HepG2 (cell line): ENCODE measurements at regions not wholly inside any gene's neighbourhood (a gene's known extent, or its start where the extent isn't known, plus 50 kb on each side); places are given as distances from the start of the nearest gene placed in this dataset.

Experiments
- ATAC-seq: fragments of 200-7000 bp; cut with Tn5 transposase; 3 replicates; pipeline ENCODE4 v1.9.1; 2020; ENCODE audit warnings: mild to moderate bottlenecking, moderate library complexity
- BruUV-seq: library from RNA; stranded (reverse); fragments of 400-500 nt; replicated peaks from 2 replicates; lab custom pipeline; 2021; lab: Mats Ljungman, UMichigan
- CTCF ChIA-PET: fragments of 300-600 bp; formaldehyde crosslinking; extraction: SDS; loops from one replicate; lab custom pipeline; 2021; ENCODE audit warnings: low total read pairs, inconsistent platforms, low intra/inter-chr PET ratio; lab: Yijun Ruan, JAX
- POLR2A ChIA-PET: fragments of 350-600 bp; sonication (Branson Sonifier 250); formaldehyde crosslinking; loops from one replicate; lab custom pipeline; 2020; ENCODE audit warnings: antibody characterized with exemption, inconsistent platforms; lab: Yijun Ruan, JAX
- DNase-seq: peaks from one replicate; pipeline ENCODE4 v3.0.0-alpha.2; 2015; ENCODE audit warnings: low spot score
- FAIRE-seq: peaks from 3 replicates; lab custom pipeline; 2011; peaks lifted over from hg19 to GRCh38; lab: Jason Lieb, UNC
- H2AFZ ChIP-seq: one replicate; pipeline ENCODE4 v1.6.1; 2011; ENCODE audit warnings: low read length, inconsistent platforms
- H3K27ac ChIP-seq: fragments of 300-600 bp; 3 replicates; pipeline ENCODE4 v1.8.0; 2011; ENCODE audit warnings: mixed run types, mild to moderate bottlenecking, mixed read lengths, low read length, inconsistent platforms; ENCODE audit not compliant: insufficient read depth; ENCODE audit errors: extremely low read length
- H3K27me3 ChIP-seq, 2 experiments: fragments of 200-600 bp in 1 of 2; 2 replicates in 1 of 2; 3 replicates in 1 of 2; pipeline versions ENCODE4 v1.6.0 to v1.8.0; 2011; ENCODE audit warnings: low read length in 2 of 2, mild to moderate bottlenecking in 2 of 2, moderate library complexity in 2 of 2, inconsistent platforms in 1 of 2; ENCODE audit not compliant: insufficient read depth in 2 of 2, control insufficient read depth in 1 of 2
- H3K36me3 ChIP-seq, 2 experiments: fragments of 200-600 bp in 1 of 2; replicated peaks in 1 of 2; 2 replicates in 1 of 2; 3 replicates in 1 of 2; pipeline versions ENCODE4 v1.5.1 to v1.8.0; 2011; ENCODE audit warnings: low read length in 2 of 2, inconsistent platforms in 1 of 2; ENCODE audit not compliant: insufficient read depth in 2 of 2, control insufficient read depth in 1 of 2
- H3K4me1 ChIP-seq: 2 replicates; pipeline ENCODE4 v1.5.1; 2012; ENCODE audit warnings: low read length, inconsistent platforms; ENCODE audit not compliant: insufficient read depth
- H3K4me2 ChIP-seq: 2 replicates; pipeline ENCODE4 v1.6.0; 2011; ENCODE audit warnings: low read depth, low read length, inconsistent platforms
- H3K4me3 ChIP-seq, 3 experiments: fragments of 200-600 bp in 1 of 3; sonication (generic), shearing (Covaris generic) in 1 of 3; replicated peaks in 1 of 3; 2 replicates each; pipeline ENCODE4 v1.5.1; 2011 to 2016; ENCODE audit warnings: low read length in 3 of 3, inconsistent platforms in 2 of 3, low read depth in 2 of 3, mild to moderate bottlenecking in 2 of 3, control low read depth in 1 of 3, mixed read lengths in 1 of 3; ENCODE audit not compliant: insufficient read depth in 1 of 3
- H3K79me2 ChIP-seq: one replicate; pipeline ENCODE4 v1.6.1; 2011; ENCODE audit warnings: low read length, inconsistent platforms; ENCODE audit not compliant: insufficient read depth
- H3K9ac ChIP-seq: 2 replicates; pipeline ENCODE4 v1.6.0; 2011; ENCODE audit warnings: mild to moderate bottlenecking, low read depth, low read length, inconsistent platforms; ENCODE audit not compliant: insufficient read depth
- H3K9me3 ChIP-seq: 2 replicates; pipeline ENCODE4 v1.5.1; 2012; ENCODE audit warnings: mild to moderate bottlenecking, low read length
- H4K20me1 ChIP-seq: 2 replicates; pipeline ENCODE4 v1.6.0; 2011; ENCODE audit warnings: inconsistent platforms, mild to moderate bottlenecking, low read length, moderate library complexity; ENCODE audit not compliant: insufficient read depth
- AFF4 ChIP-seq: sonication (generic); formaldehyde crosslinking; IDR thresholded peaks from 2 replicates; pipeline ENCODE4 v1.4.0; 2020; ENCODE audit warnings: missing genetic modification reagents
- GFI1 ChIP-seq: sonication (generic); formaldehyde crosslinking; IDR thresholded peaks from 2 replicates; pipeline ENCODE4 v1.5.0; 2020; ENCODE audit warnings: missing genetic modification reagents, mild to moderate bottlenecking, borderline replicate concordance
- KAT7 ChIP-seq: IDR thresholded peaks from 2 replicates; pipeline ENCODE4 v1.6.1; 2018; ENCODE audit warnings: borderline replicate concordance, missing compliant biosample characterization
- KAT8 ChIP-seq: IDR thresholded peaks from 2 replicates; pipeline ENCODE4 v1.6.1; 2016; ENCODE audit warnings: missing genetic modification reagents, missing compliant biosample characterization
- KLF12 ChIP-seq: sonication (generic); formaldehyde crosslinking; IDR thresholded peaks from 2 replicates; pipeline ENCODE4 v1.4.0; 2020; ENCODE audit warnings: missing genetic modification reagents, borderline replicate concordance
- KLF15 ChIP-seq: sonication (generic); formaldehyde crosslinking; IDR thresholded peaks from 2 replicates; pipeline ENCODE4 v1.8.1; 2023; ENCODE audit warnings: borderline replicate concordance, mild to moderate bottlenecking, inconsistent platforms, missing genetic modification reagents, mixed read lengths
- MAFF ChIP-seq: IDR thresholded peaks from 2 replicates; pipeline ENCODE4 v1.6.1; 2011; ENCODE audit warnings: low read depth, low read length, improper control_type of control experiment
- MEIS2 ChIP-seq: sonication (generic); formaldehyde crosslinking; IDR thresholded peaks from 2 replicates; pipeline ENCODE4 v1.9.0; 2021; ENCODE audit warnings: mild to moderate bottlenecking, missing genetic modification reagents
- NR3C1 ChIP-seq: sonication (generic); formaldehyde crosslinking; IDR thresholded peaks from 2 replicates; pipeline ENCODE4 v1.4.0; 2020; ENCODE audit warnings: missing genetic modification reagents
- PHF21A ChIP-seq: sonication (generic); formaldehyde crosslinking; IDR thresholded peaks from 2 replicates; pipeline ENCODE4 v1.5.0; 2020; ENCODE audit warnings: mild to moderate bottlenecking, missing genetic modification reagents
- POLR2AphosphoS5 ChIP-seq: IDR thresholded peaks from 2 replicates; pipeline ENCODE4 v1.6.1; 2012; ENCODE audit warnings: low read depth, low read length
- RBM22 ChIP-seq: fragments of 200-400 bp; formaldehyde crosslinking; optimal IDR thresholded peaks from 2 replicates; pipeline ENCODE3; 2017; ENCODE audit warnings: mild to moderate bottlenecking, low read length, moderate library complexity
- XBP1 ChIP-seq: sonication (generic); formaldehyde crosslinking; IDR thresholded peaks from 2 replicates; pipeline ENCODE4 v1.5.0; 2020; ENCODE audit warnings: missing genetic modification reagents
- ZNF432 ChIP-seq: sonication (generic); formaldehyde crosslinking; IDR thresholded peaks from 2 replicates; pipeline ENCODE4 v1.5.0; 2020; ENCODE audit warnings: missing genetic modification reagents, mild to moderate bottlenecking, borderline replicate concordance
- ZNF562 ChIP-seq: sonication (generic); formaldehyde crosslinking; IDR thresholded peaks from 2 replicates; pipeline ENCODE4 v1.8.0; 2022; ENCODE audit warnings: missing genetic modification reagents, borderline replicate concordance
- WGBS: methylation state at CpG from one replicate; pipeline ENCODE4 v1.1.6; 2017; ENCODE audit warnings: low lambda C conversion rate; 5-methylcytosine and 5-hydroxymethylcytosine counted together
- in situ Hi-C: cut with HindIII; loops from 2 replicates; pipeline ENCODE4 v1.10.0; 2017; ENCODE audit warnings: low pct_unique_long_range_greater_than_20kb; ENCODE audit not compliant: extremely low pct_ligation_motif_present
- intact Hi-C: fragments of 100-400 bp; cut with micrococcal nuclease; formaldehyde crosslinking; loops from one replicate; pipeline ENCODE4 v1.10.0; 2022; ENCODE audit not compliant: unreplicated experiment
- TF ChIP-seq, protein P1 (sequence below): sonication (generic); formaldehyde crosslinking; IDR thresholded peaks from 2 replicates; pipeline ENCODE4 v1.9.0; 2022; ENCODE audit warnings: low read depth, missing genetic modification reagents

DNA sequence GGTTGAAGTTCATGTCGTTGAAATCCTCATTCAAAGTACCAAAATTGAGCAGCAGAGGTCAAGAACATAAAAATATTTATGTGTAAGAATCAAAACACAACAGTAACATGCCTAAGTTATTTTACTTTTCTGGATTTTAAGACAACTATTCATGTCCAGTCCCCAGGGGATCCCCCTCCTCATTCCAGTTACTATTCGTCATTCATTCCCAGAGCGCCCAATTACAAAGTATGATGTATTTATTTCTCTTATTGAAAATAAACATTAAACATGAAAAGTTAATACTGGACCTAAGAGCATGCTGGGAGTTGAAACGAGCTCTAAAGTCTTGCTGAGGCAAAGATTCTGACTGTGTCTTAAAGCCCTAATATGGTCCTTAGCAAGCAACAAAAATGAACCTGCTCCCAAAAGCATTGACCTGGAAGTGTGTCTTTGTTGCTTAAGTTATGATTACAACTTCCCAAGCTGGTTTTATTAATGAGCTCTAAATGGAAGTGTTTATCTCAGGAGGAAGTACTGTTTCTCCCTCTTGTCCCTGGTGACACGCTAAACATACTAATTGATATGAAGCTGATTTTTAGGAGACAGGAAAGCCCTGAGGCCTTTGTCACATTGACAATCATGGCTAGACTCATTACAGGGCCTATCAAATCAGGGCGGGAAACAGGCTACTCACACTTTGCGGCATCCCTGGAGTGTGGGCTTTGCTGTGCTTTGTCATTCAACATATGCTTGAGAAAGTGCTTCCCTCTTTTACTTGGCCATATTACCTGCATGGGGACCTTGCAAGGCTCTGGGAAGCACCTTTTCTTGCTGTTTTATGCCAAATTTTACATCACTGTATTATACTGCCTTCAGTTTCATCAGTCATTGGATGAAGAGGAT is 192.2 kb upstream of the DTNBP1 start:
- in situ Hi-C loops = no loop called here
- no peak overlapping the region for H3K4me2 ChIP-seq
- no peaks in the 10 kb centered on the region for H3K9me3 ChIP-seq
- no peaks in the 10 kb centered on the region; a peak in 1 of 5 replicates for H3K27me3 ChIP-seq
- H4K20me1 ChIP-seq = no peaks in the 10 kb centered on the region
- FAIRE-seq = no peak
- CTCF ChIA-PET = no interaction called here
- TF ChIP-seq AFF4 (no peak), GFI1 (no peak), RBM22 (no peak), KLF15 (CRISPR knock-in tag) (no peak), POLR2AphosphoS5 (no peak), KLF12 (CRISPR knock-in tag) (no peak), ZNF432 (CRISPR knock-in tag) (no peak), PHF21A (CRISPR knock-in tag) (no peak), KAT8 (CRISPR knock-in tag) (no peak), MAFF (no peak), NR3C1 (CRISPR knock-in tag) (no peak), XBP1 (CRISPR knock-in tag) (no peak), MEIS2 (CRISPR knock-in tag) (no peak), ZNF562 (CRISPR knock-in tag) (no peak), KAT7 (CRISPR knock-in tag) (no peak)
- TF ChIP-seq, protein P1, sequence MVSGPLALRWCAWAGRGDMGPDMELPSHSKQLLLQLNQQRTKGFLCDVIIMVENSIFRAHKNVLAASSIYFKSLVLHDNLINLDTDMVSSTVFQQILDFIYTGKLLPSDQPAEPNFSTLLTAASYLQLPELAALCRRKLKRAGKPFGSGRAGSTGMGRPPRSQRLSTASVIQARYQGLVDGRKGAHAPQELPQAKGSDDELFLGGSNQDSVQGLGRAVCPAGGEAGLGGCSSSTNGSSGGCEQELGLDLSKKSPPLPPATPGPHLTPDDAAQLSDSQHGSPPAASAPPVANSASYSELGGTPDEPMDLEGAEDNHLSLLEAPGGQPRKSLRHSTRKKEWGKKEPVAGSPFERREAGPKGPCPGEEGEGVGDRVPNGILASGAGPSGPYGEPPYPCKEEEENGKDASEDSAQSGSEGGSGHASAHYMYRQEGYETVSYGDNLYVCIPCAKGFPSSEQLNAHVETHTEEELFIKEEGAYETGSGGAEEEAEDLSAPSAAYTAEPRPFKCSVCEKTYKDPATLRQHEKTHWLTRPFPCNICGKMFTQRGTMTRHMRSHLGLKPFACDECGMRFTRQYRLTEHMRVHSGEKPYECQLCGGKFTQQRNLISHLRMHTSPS (CRISPR knock-in tag) = no peak
- TF ChIP-seq, all 625 proteins: peak for 0
- no TSS peak for BruUV-seq
- no peak overlapping the region for H3K9ac ChIP-seq
- POLR2A ChIA-PET = no interaction called here
- H2AFZ ChIP-seq = no peak overlapping the region
- ATAC-seq (no peak), DNase-seq (no peak)
- H3K79me2 ChIP-seq = no peaks in the 10 kb centered on the region
- H3K27ac ChIP-seq = no peak overlapping the region
- 30% methylated on average over 7 of the region's 7 CpGs for WGBS
- intact Hi-C loops = no loop called here
- no peaks in the 10 kb centered on the region for H3K36me3 ChIP-seq
- H3K4me1 ChIP-seq = no peaks in the 10 kb centered on the region
- H3K4me3 ChIP-seq = no peak overlapping the region
